Nephron progenitor cell (in vitro differentiated cells): ENCODE measurements at regions not wholly inside any gene's neighbourhood (a gene's known extent, or its start where the extent isn't known, plus 50 kb on each side); places are given as distances from the start of the nearest gene placed in this dataset.

ENCODE experiments used
- DNase-seq: peaks from one replicate; pipeline ENCODE4 v3.0.0; 2021
- H3K27ac Mint-ChIP-seq: 2 replicates; pipeline ENCODE4 v1.8.0; 2021; ENCODE audit warnings: mild to moderate bottlenecking, moderate library complexity, mixed read lengths
- H3K27me3 Mint-ChIP-seq: 2 replicates; pipeline ENCODE4 v1.8.0; 2021; ENCODE audit warnings: mild to moderate bottlenecking, low read depth, mixed read lengths; ENCODE audit not compliant: poor library complexity
- H3K36me3 Mint-ChIP-seq: 2 replicates; pipeline ENCODE4 v1.8.0; 2021; ENCODE audit warnings: low read depth, mixed read lengths
- H3K4me1 Mint-ChIP-seq: 2 replicates; pipeline ENCODE4 v1.8.0; 2021; ENCODE audit warnings: mixed read lengths
- H3K4me3 Mint-ChIP-seq: 2 replicates; pipeline ENCODE4 v1.8.0; 2021; ENCODE audit warnings: mild to moderate bottlenecking, moderate library complexity, mixed read lengths
- H3K9me3 Mint-ChIP-seq: 2 replicates; pipeline ENCODE4 v1.8.0; 2021; ENCODE audit warnings: mild to moderate bottlenecking, moderate library complexity, mixed read lengths
- TF ChIP-seq, protein P1 (sequence below): fragments of 200-600 bp; sonication (generic); IDR thresholded peaks from 2 replicates; pipeline ENCODE4 v1.5.0; 2021; ENCODE audit warnings: antibody characterized with exemption

DNA sequence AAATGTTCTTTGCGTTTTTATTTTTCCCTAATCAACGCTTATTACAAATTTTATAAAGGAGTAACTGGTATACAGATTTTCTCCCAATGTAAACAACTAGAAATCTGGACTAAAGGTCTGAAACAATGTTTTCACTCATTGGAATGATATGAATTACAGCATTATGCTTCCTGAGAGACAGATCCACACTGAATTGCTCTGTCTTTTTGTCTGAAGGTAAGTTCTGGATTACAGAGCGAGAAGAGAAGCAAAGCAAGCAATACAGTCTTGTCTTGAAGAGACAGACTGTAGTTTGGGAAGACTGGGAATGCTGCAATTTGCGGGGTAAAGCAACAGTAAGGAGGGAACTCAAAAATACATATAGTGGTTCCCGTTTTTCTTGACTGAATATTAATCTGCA is 262.2 kb upstream of the PABPC4L start:
- Mint-ChIP-seq H3K36me3 (no peaks in the 10 kb centered on the region), H3K27ac (no peak overlapping the region), H3K27me3 (no peaks in the 10 kb centered on the region), H3K4me1 (no peaks in the 10 kb centered on the region), H3K9me3 (no peaks in the 10 kb centered on the region), H3K4me3 (no peak overlapping the region)
- TF ChIP-seq, protein P1, sequence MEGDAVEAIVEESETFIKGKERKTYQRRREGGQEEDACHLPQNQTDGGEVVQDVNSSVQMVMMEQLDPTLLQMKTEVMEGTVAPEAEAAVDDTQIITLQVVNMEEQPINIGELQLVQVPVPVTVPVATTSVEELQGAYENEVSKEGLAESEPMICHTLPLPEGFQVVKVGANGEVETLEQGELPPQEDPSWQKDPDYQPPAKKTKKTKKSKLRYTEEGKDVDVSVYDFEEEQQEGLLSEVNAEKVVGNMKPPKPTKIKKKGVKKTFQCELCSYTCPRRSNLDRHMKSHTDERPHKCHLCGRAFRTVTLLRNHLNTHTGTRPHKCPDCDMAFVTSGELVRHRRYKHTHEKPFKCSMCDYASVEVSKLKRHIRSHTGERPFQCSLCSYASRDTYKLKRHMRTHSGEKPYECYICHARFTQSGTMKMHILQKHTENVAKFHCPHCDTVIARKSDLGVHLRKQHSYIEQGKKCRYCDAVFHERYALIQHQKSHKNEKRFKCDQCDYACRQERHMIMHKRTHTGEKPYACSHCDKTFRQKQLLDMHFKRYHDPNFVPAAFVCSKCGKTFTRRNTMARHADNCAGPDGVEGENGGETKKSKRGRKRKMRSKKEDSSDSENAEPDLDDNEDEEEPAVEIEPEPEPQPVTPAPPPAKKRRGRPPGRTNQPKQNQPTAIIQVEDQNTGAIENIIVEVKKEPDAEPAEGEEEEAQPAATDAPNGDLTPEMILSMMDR = no peak
- no peak for DNase-seq

DNA sequence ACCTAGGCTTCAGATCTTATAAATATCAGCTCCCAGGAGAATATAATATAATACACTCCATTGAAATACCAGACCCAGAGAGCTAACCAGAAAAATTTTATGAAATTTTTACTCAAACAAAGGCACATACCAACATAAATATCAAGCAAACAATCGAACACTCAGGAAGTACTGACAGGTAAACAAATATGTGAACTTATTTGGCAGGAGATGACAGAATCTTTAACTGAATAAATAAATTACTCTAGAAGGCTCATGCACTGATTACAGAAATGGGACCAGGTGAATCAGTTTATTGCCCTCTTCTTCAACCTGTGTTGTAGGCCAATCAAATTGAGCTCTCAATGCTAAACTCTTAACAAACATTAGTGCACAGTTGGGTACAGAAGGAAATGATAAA is 225.2 kb upstream of the PABPC4L start:
- Mint-ChIP-seq H3K36me3 (no peaks in the 10 kb centered on the region), H3K9me3 (no peaks in the 10 kb centered on the region), H3K27ac (no peak overlapping the region), H3K4me1 (no peaks in the 10 kb centered on the region), H3K4me3 (no peak overlapping the region), H3K27me3 (no peaks in the 10 kb centered on the region)
- no peak for DNase-seq
- TF ChIP-seq, protein P1 = no peak

DNA sequence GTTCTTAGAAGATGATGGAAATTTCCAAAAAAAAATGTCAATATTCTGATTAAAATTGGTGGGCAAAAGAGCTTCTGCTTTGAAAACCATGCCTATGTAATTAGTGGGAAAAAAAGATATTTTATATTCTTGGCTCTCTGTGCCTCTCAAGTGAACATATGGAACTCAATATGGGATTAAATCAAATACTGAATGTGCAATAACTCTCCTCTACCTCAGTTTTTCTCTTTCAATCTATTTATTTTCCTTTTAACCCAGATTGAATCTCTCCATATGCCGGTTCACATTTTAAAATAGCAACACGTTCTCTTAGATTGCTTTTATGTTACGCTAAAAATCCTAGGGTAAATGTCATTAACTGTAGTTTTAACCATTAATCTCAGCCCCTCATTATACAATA is 224.2 kb upstream of the PABPC4L start:
- H3K27ac Mint-ChIP-seq = no peak overlapping the region

DNA sequence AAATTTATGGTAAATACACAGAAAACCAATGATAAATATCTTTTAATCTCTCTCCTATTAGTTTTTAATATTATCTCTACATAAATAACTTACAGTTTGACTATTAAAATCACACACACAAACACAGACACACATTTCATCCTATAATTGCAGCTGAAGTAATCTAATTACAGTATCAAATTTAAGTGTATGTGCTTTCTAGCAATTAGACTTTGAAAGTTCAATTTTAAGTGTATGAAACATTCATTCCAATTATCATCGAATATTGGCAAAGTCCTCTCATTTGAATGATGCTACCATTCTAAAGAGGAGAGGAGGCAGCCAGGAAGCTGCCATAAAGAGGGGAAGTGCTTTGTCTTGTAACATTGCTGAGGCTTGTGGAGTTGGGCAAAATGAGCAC is 221.2 kb upstream of the PABPC4L start:
- no peaks in the 10 kb centered on the region for H3K9me3 Mint-ChIP-seq
- no peaks in the 10 kb centered on the region for H3K36me3 Mint-ChIP-seq
- H3K4me1 Mint-ChIP-seq = no peaks in the 10 kb centered on the region
- no peaks in the 10 kb centered on the region for H3K27me3 Mint-ChIP-seq
- TF ChIP-seq, protein P1 = no peak
- no peak for DNase-seq
- H3K27ac Mint-ChIP-seq = no peak overlapping the region
- H3K4me3 Mint-ChIP-seq = no peak overlapping the region

More for the DNA sequence above, 224.2 kb upstream of the PABPC4L start:
- TF ChIP-seq, protein P1 = no peak
- H3K36me3 Mint-ChIP-seq = no peaks in the 10 kb centered on the region
- no peak overlapping the region for H3K4me3 Mint-ChIP-seq
- no peak for DNase-seq
- H3K27me3 Mint-ChIP-seq = no peaks in the 10 kb centered on the region
- H3K9me3 Mint-ChIP-seq = no peaks in the 10 kb centered on the region
- no peaks in the 10 kb centered on the region for H3K4me1 Mint-ChIP-seq

DNA sequence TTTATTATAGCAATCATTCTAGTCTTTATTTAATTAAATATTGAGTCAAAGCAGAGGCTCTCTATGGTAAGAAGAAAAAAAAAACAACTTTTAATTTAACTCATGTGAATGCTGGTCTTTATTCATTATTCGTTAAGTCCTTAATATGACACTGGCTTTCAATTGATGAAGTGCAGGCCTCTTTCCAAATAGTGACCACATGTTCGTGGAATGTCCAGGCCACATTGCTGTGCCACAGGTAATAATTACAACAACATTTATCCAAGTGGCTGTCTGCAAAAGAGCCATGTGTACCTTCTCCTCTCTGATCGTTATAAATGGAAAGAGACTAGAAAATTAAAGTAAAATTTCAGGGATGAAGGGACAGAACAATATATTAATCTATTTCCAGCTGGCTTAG is 220.1 kb upstream of the PABPC4L start:
- no peaks in the 10 kb centered on the region for H3K4me1 Mint-ChIP-seq
- no peaks in the 10 kb centered on the region for H3K27me3 Mint-ChIP-seq
- H3K36me3 Mint-ChIP-seq = no peaks in the 10 kb centered on the region
- H3K27ac Mint-ChIP-seq = no peak overlapping the region
- DNase-seq = no peak
- no peaks in the 10 kb centered on the region for H3K9me3 Mint-ChIP-seq
- H3K4me3 Mint-ChIP-seq = no peak overlapping the region
- TF ChIP-seq, protein P1 = no peak

DNA sequence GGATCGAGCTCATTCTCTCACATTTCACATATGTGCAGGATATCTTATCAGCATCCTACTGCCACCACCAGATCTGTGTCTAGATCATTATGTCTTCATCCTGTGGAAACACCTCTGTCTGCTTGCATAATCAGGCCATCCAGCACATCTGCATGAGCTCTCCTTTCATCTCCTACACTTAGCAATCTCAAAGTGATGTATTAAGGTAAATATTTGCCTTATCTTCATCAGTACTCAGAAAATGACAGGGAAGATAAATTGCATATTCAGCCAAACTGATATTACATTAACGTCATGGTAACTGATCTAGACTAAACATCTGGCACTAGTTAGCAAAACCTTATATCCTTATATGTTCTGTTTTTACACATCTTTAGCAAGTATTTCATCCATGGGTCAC is 207.3 kb upstream of the PABPC4L start:
- TF ChIP-seq, protein P1 = no peak
- Mint-ChIP-seq H3K4me1 (no peaks in the 10 kb centered on the region), H3K27ac (no peak overlapping the region), H3K27me3 (no peaks in the 10 kb centered on the region), H3K4me3 (no peak overlapping the region), H3K9me3 (no peaks in the 10 kb centered on the region), H3K36me3 (no peaks in the 10 kb centered on the region)
- no peak for DNase-seq
